Coronary artery (tissue), 2 donors: ENCODE measurements at regions not wholly inside any gene's neighbourhood (a gene's known extent, or its start where the extent isn't known, plus 50 kb on each side); places are given as distances from the start of the nearest gene placed in this dataset.

Experiments
- DNase-seq: peaks from one replicate; pipeline ENCODE4 v3.0.0-alpha.2; 2017; ENCODE audit warnings: low spot score
- H3K27ac ChIP-seq, 2 donors: fragments of 200-600 bp; sonication (generic); one replicate each; pipeline ENCODE4 v1.5.1; 2016 to 2019
- H3K4me3 ChIP-seq: fragments of 200-600 bp; sonication (generic); 2 replicates; pipeline ENCODE4 v1.5.1; 2016; ENCODE audit warnings: mild to moderate bottlenecking, moderate library complexity
- CTCF ChIP-seq: fragments of 200-600 bp; sonication (generic); IDR thresholded peaks from one replicate; pipeline ENCODE4 v1.5.1; 2019; ENCODE audit warnings: antibody characterized with exemption

GRCh38 chr4:125836597-125837195, 521.9 kb downstream of the FAT4 start:
- no peak for DNase-seq

GRCh38 chr4:125837493-125838201, 522.9 kb downstream of the FAT4 start:
- Histone ChIP-seq H3K4me3 (no peak overlapping the region), H3K27ac (no peak overlapping the region)
- TF ChIP-seq CTCF, result no peak
- DNase-seq, result no peak

More at GRCh38 chr4:125836597-125837195, 521.9 kb downstream of the FAT4 start:
- Histone ChIP-seq H3K27ac (no peak overlapping the region), H3K4me3 (no peak overlapping the region)
- TF ChIP-seq CTCF, result no peak

- no peak overlapping the region for H3K27ac ChIP-seq
- DNase-seq, result no peak
Measured at GRCh38 chr4:125838202-125838601, 523.4 kb downstream of the FAT4 start.

GRCh38 chr4:125838924-125839323, 524.2 kb downstream of the FAT4 start:
- TF ChIP-seq CTCF, result no peak
- Histone ChIP-seq H3K27ac (no peak overlapping the region), H3K4me3 (no peak overlapping the region)
- DNase-seq, result no peak

More at GRCh38 chr4:125838202-125838601, 523.4 kb downstream of the FAT4 start:
- no peak for TF ChIP-seq CTCF
- H3K4me3 ChIP-seq, result no peak overlapping the region

GRCh38 chr4:125843947-125844346, 529.2 kb downstream of the FAT4 start:
- TF ChIP-seq CTCF, result no peak
- Histone ChIP-seq H3K27ac (no peak overlapping the region), H3K4me3 (no peak overlapping the region)
- no peak for DNase-seq

- DNase-seq, result no peak
- Histone ChIP-seq H3K27ac (no peak overlapping the region), H3K4me3 (no peak overlapping the region)
- TF ChIP-seq CTCF, result no peak
Measured at GRCh38 chr4:125847518-125847917, 532.8 kb downstream of the FAT4 start.

GRCh38 chr4:125849869-125850268, 535.1 kb downstream of the FAT4 start:
- DNase-seq, result no peak
- H3K27ac ChIP-seq, result no peak overlapping the region
- no peak overlapping the region for H3K4me3 ChIP-seq
- no peak for TF ChIP-seq CTCF
